Neural crest cell (in vitro differentiated cells): ENCODE measurements at regions not wholly inside any gene's neighbourhood (a gene's known extent, or its start where the extent isn't known, plus 50 kb on each side); places are given as distances from the start of the nearest gene placed in this dataset.
"Not testable (repeated sequence)": the region's sequence is repeated elsewhere in the genome, so short reads cannot be mapped to it uniquely, and the experiment has no call there.

Experiments
- DNase-seq: peaks from one replicate; pipeline ENCODE4 v3.0.0; 2021; ENCODE audit warnings: low read depth, mixed read lengths, low spot score
- H3K27ac Mint-ChIP-seq: one replicate; pipeline ENCODE4 v1.8.0; 2021; ENCODE audit warnings: mild to moderate bottlenecking, mixed read lengths; ENCODE audit not compliant: unreplicated experiment
- H3K27me3 Mint-ChIP-seq: 2 replicates; pipeline ENCODE4 v1.8.0; 2021; ENCODE audit warnings: low read depth, mild to moderate bottlenecking, mixed read lengths
- H3K36me3 Mint-ChIP-seq: 2 replicates; pipeline ENCODE4 v1.8.0; 2021; ENCODE audit warnings: low read depth, mild to moderate bottlenecking, mixed read lengths
- H3K4me1 Mint-ChIP-seq: 2 replicates; pipeline ENCODE4 v1.8.0; 2021; ENCODE audit warnings: mixed read lengths
- H3K4me3 Mint-ChIP-seq: one replicate; pipeline ENCODE4 v1.8.0; 2021; ENCODE audit warnings: mild to moderate bottlenecking, mixed read lengths
- H3K9me3 Mint-ChIP-seq: 2 replicates; pipeline ENCODE4 v1.8.0; 2021; ENCODE audit warnings: mixed read lengths
- CTCF ChIP-seq: fragments of 200-600 bp; sonication (generic); conservative IDR thresholded peaks from 2 replicates; pipeline ENCODE4 v1.5.0; 2021; ENCODE audit warnings: antibody characterized with exemption, mild to moderate bottlenecking

GRCh38 chr13:50171590-50172282 is 156.5 kb downstream of the KCNRG start:
- H3K4me1 Mint-ChIP-seq, result no peaks in the 10 kb centered on the region
- H3K27me3 Mint-ChIP-seq, result no peaks in the 10 kb centered on the region
- no peak overlapping the region for H3K27ac Mint-ChIP-seq
- no peaks in the 10 kb centered on the region for H3K36me3 Mint-ChIP-seq
- TF ChIP-seq CTCF, result no peak
- no peak for DNase-seq
- H3K9me3 Mint-ChIP-seq, result peaks cover 3% of the 10 kb centered on the region
- no peak overlapping the region for H3K4me3 Mint-ChIP-seq

- not testable (repeated sequence) for DNase-seq, H3K36me3 Mint-ChIP-seq, H3K4me1 Mint-ChIP-seq, H3K9me3 Mint-ChIP-seq, H3K4me3 Mint-ChIP-seq, H3K27me3 Mint-ChIP-seq, H3K27ac Mint-ChIP-seq
These were observed 157.8 kb downstream of the KCNRG start for GRCh38 chr13:50173045-50173444.

GRCh38 chr13:50174630-50175029 is 159.4 kb downstream of the KCNRG start:
- peaks cover 3% of the 10 kb centered on the region for H3K9me3 Mint-ChIP-seq
- no peak overlapping the region for H3K4me3 Mint-ChIP-seq
- TF ChIP-seq CTCF, result no peak
- no peak for DNase-seq
- H3K4me1 Mint-ChIP-seq, result no peaks in the 10 kb centered on the region
- no peak overlapping the region for H3K27ac Mint-ChIP-seq
- no peaks in the 10 kb centered on the region for H3K36me3 Mint-ChIP-seq
- no peaks in the 10 kb centered on the region for H3K27me3 Mint-ChIP-seq

GRCh38 chr13:50179977-50180376 is 164.7 kb downstream of the KCNRG start:
- no peaks in the 10 kb centered on the region for H3K9me3 Mint-ChIP-seq
- no peaks in the 10 kb centered on the region for H3K36me3 Mint-ChIP-seq
- TF ChIP-seq CTCF, result no peak
- DNase-seq, result no peak
- no peaks in the 10 kb centered on the region for H3K27me3 Mint-ChIP-seq
- no peak overlapping the region for H3K27ac Mint-ChIP-seq
- no peak overlapping the region for H3K4me3 Mint-ChIP-seq
- no peaks in the 10 kb centered on the region for H3K4me1 Mint-ChIP-seq

- H3K27ac Mint-ChIP-seq, result peak overlapping the region; percentile 43
- H3K4me1 Mint-ChIP-seq, result peaks cover 17% of the 10 kb centered on the region
- DNase-seq, H3K9me3 Mint-ChIP-seq, H3K27me3 Mint-ChIP-seq, H3K36me3 Mint-ChIP-seq: not testable (repeated sequence)
- peak overlapping the region; percentile 73 for H3K4me3 Mint-ChIP-seq
These were observed 170.8 kb downstream of the KCNRG start for GRCh38 chr13:50185769-50186763.

GRCh38 chr13:50187352-50188029 is 172.2 kb downstream of the KCNRG start:
- Mint-ChIP-seq H3K9me3 (no peaks in the 10 kb centered on the region), H3K27ac (no peak overlapping the region), H3K27me3 (no peaks in the 10 kb centered on the region), H3K4me3 (peak overlapping the region; percentile 73), H3K36me3 (no peaks in the 10 kb centered on the region), H3K4me1 (peaks cover 32% of the 10 kb centered on the region)
- no peak for TF ChIP-seq CTCF
- no peak for DNase-seq
